Esophagus muscularis mucosa (tissue), 4 donors: ENCODE measurements at regions not wholly inside any gene's neighbourhood (a gene's known extent, or its start where the extent isn't known, plus 50 kb on each side); places are given as distances from the start of the nearest gene placed in this dataset.
A peak's percentile ranks its signal among the peaks of the same experiment; 100 is the strongest.

ENCODE experiments used
- DNase-seq: peaks from one replicate; pipeline ENCODE4 v3.0.0-alpha.2; 2017; ENCODE audit errors: extremely low spot score
- H3K27ac ChIP-seq, 4 donors: fragments of 200-600 bp; sonication (generic); replicated peaks in 1 of 4; 1 replicate in 3 of 4; 2 replicates in 1 of 4; pipeline ENCODE4 v1.5.1; 2016 to 2019; ENCODE audit warnings: mild to moderate bottlenecking in 1 of 4
- H3K27me3 ChIP-seq, 4 donors: fragments of 200-600 bp; sonication (generic); one replicate each; pipeline versions ENCODE4 v1.5.1 to v1.6.0; 2016 to 2019
- H3K36me3 ChIP-seq, 4 donors: fragments of 200-600 bp; sonication (generic); one replicate each; pipeline ENCODE4 v1.5.1; 2016 to 2019
- H3K4me1 ChIP-seq, 4 donors: fragments of 200-600 bp; sonication (generic); one replicate each; pipeline ENCODE4 v1.5.1; 2016 to 2019
- H3K4me3 ChIP-seq, 4 donors: fragments of 200-600 bp; sonication (generic); 1 replicate in 2 of 4; 2 replicates in 2 of 4; pipeline ENCODE4 v1.5.1; 2016 to 2019; ENCODE audit warnings: mild to moderate bottlenecking in 4 of 4, moderate library complexity in 1 of 4
- H3K9me3 ChIP-seq, 4 donors: fragments of 200-600 bp; sonication (generic); 1 replicate in 3 of 4; 2 replicates in 1 of 4; pipeline ENCODE4 v1.5.1; 2016 to 2019
- EP300 ChIP-seq: sonication (generic); formaldehyde crosslinking; IDR thresholded peaks from one replicate; pipeline ENCODE4 v1.6.1; 2017; ENCODE audit warnings: antibody characterized with exemption
- POLR2A ChIP-seq: fragments of 450-650 bp; IDR thresholded peaks from one replicate; pipeline ENCODE4 v1.6.1; 2017; ENCODE audit warnings: antibody characterized with exemption, moderate library complexity, mild to moderate bottlenecking, low read depth
- POLR2AphosphoS5 ChIP-seq, 2 donors: sonication (generic); formaldehyde crosslinking; IDR thresholded peaks; one replicate each; pipeline ENCODE4 v1.6.1; 2017; ENCODE audit warnings: antibody characterized with exemption in 2 of 2
- WGBS: methylation state at CpG from one replicate; pipeline ENCODE4 v1.1.5; 2018; 5-methylcytosine and 5-hydroxymethylcytosine counted together
- intact Hi-C: fragments of 100-400 bp; cut with DNase I; formaldehyde crosslinking; loops from one replicate; pipeline ENCODE4 v1.15.1; 2023
- TF ChIP-seq, protein P1 (sequence below), 3 experiments: fragments of 200-600 bp in 2 of 3; fragments of 450-650 bp in 1 of 3; sonication (generic) in 2 of 3; IDR thresholded peaks; one replicate each; pipeline ENCODE4 v1.5.1; 2017 to 2019; ENCODE audit warnings: antibody characterized with exemption in 3 of 3, mild to moderate bottlenecking in 2 of 3, moderate library complexity in 1 of 3

DNA sequence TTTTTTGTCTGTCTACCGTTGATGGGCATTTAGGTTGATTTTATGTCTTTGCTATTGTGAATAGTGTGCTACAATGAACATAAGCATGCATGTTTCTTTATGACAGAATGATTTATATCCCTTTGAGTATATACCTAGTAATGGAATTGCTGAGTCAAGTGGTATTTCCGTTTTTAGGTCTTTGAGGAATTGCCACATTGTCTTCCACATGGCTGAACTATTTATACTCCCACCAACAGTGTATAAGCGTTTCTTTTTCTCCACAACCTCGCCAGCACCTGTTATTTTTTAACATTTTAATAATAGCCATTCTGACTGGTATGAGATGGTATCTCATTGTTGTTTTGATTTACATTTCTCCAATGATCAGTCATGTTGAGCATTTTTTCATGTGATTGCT lies 89.6 kb upstream of the GALNT15 start:
- Histone ChIP-seq H3K4me1 (peaks cover 16 to 31% (median 26%) of the 10 kb centered on the region in 4 donors), H3K27ac (peak overlapping the region in 1 of 4 donors; percentile 45), H3K27me3 (no peaks in the 10 kb centered on the region), H3K36me3 (no peaks in the 10 kb centered on the region), H3K4me3 (no peak overlapping the region), H3K9me3 (peaks cover 0 to 7% (median 2%) of the 10 kb centered on the region in 4 donors)
- WGBS: 47% methylated on average over 4 of the region's 4 CpGs
- intact Hi-C loops: no loop called here
- DNase-seq: no peak
- no peak for TF ChIP-seq POLR2AphosphoS5 (IDR thresholded peaks at IDR 0.05)
- TF ChIP-seq POLR2A: no peak
- TF ChIP-seq, protein P1, sequence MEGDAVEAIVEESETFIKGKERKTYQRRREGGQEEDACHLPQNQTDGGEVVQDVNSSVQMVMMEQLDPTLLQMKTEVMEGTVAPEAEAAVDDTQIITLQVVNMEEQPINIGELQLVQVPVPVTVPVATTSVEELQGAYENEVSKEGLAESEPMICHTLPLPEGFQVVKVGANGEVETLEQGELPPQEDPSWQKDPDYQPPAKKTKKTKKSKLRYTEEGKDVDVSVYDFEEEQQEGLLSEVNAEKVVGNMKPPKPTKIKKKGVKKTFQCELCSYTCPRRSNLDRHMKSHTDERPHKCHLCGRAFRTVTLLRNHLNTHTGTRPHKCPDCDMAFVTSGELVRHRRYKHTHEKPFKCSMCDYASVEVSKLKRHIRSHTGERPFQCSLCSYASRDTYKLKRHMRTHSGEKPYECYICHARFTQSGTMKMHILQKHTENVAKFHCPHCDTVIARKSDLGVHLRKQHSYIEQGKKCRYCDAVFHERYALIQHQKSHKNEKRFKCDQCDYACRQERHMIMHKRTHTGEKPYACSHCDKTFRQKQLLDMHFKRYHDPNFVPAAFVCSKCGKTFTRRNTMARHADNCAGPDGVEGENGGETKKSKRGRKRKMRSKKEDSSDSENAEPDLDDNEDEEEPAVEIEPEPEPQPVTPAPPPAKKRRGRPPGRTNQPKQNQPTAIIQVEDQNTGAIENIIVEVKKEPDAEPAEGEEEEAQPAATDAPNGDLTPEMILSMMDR (IDR thresholded peaks at IDR 0.05): no peak
- no peak for TF ChIP-seq EP300

DNA sequence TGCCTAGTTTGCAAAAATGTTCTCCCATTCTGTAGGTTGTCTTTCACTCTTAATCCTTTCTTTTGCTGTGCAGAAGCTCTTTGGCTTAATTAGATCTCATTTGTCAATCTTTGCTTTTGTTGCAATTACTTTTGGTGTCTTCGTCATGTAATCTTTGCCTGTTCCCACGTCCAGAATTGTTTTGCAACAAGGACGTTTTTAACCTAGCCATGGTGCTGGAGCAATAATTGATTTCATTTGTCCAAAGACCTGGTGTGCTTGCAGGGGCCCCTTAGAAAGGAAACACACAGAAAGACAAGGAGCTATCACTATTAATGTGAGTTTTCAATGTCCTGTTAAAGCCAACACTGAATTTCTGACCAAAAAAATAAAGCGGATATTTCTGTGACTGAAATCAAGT lies 89.1 kb upstream of the GALNT15 start:
- no peak for DNase-seq
- no peaks in the 10 kb centered on the region for H3K36me3 ChIP-seq
- peaks cover 17 to 36% (median 31%) of the 10 kb centered on the region in 4 donors for H3K4me1 ChIP-seq
- no peaks in the 10 kb centered on the region for H3K27me3 ChIP-seq
- H3K27ac ChIP-seq: peak overlapping the region; percentile 28 to 61 (median 40)
- peaks cover 0 to 7% (median 2%) of the 10 kb centered on the region in 4 donors for H3K9me3 ChIP-seq
- H3K4me3 ChIP-seq: no peak overlapping the region
- no peak for TF ChIP-seq EP300
- TF ChIP-seq POLR2A: no peak
- TF ChIP-seq, protein P1 (IDR thresholded peaks at IDR 0.05): no peak
- no peak for TF ChIP-seq POLR2AphosphoS5 (IDR thresholded peaks at IDR 0.05)
- intact Hi-C loops: no loop called here
- 29% methylated on average over 4 of the region's 4 CpGs for WGBS

DNA sequence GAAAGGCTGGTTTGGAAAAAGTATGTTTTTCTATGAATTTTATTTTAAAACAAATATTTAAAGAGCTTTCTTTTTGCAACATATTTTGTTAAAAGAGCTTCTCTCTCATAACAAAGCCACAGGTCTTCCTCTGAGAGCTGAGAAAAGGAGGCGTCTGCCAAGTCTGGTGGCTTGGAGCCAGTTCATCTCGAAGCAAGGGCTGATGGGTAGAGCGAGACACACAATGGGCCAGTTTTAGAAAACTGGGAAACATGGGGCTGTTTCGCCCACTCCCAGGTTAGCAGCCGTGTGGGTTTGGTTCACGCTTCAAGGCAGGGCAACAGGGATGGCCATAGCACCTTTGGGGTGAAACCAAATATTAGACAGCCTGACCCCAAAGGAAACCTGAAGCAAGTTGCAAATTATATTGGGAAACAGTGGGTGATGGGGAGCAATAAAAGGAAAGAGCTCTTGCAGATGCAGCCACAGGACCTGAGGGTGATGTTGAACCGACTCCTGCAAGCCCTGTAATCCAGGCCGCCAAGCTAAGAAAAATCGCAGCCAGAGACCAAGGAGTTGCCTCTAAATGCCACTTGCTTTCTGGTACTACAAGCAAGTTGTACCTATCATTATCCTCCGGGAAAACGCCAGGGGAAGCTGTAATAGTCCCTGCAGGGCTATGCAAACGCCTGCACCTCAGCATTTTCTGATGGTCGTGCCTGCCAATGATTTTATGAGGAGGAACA lies 88.4 kb upstream of the GALNT15 start:
- Histone ChIP-seq H3K4me3 (no peak overlapping the region), H3K36me3 (no peaks in the 10 kb centered on the region), H3K27me3 (no peaks in the 10 kb centered on the region), H3K4me1 (peaks cover 23 to 43% (median 38%) of the 10 kb centered on the region in 4 donors), H3K9me3 (peaks cover 0 to 7% (median 2%) of the 10 kb centered on the region in 4 donors), H3K27ac (peak overlapping the region; percentile 28 to 61 (median 40))
- TF ChIP-seq POLR2AphosphoS5 (IDR thresholded peaks at IDR 0.05) (no peak), EP300 (no peak), POLR2A (no peak)
- TF ChIP-seq, protein P1 (IDR thresholded peaks at IDR 0.05): no peak
- WGBS: 71% methylated on average over 13 of the region's 13 CpGs
- intact Hi-C loops: no loop called here
- no peak for DNase-seq

DNA sequence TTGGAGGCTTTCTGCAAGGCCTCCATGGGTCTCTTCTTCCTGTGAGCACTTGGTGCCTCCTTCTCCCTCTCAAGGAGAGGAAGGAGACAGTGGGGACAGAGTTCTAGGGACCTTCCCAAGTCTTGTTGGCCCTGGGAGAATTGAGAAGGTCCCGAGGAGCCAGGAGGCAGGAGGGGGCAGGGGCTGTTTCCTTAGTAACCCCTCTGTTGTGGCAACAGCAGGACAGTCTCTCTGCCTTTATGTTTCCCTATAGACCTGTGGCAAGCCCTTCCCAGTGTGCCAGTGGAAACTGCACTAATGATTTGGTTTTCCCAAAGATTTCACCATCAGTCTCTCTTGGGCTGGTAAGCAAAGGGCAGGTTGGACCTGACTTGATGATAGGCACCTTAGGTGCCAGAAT lies 87.8 kb upstream of the GALNT15 start:
- Histone ChIP-seq H3K27ac (no peak overlapping the region), H3K27me3 (no peaks in the 10 kb centered on the region), H3K4me1 (peaks cover 23 to 44% (median 39%) of the 10 kb centered on the region in 4 donors), H3K36me3 (no peaks in the 10 kb centered on the region), H3K4me3 (no peak overlapping the region), H3K9me3 (peaks cover 0 to 5% (median 2%) of the 10 kb centered on the region in 4 donors)
- intact Hi-C loops: no loop called here
- 60% methylated on average over 1 of the region's 1 CpG for WGBS
- no peak for TF ChIP-seq POLR2AphosphoS5 (IDR thresholded peaks at IDR 0.05)
- TF ChIP-seq EP300: no peak
- TF ChIP-seq, protein P1 (IDR thresholded peaks at IDR 0.05): no peak
- TF ChIP-seq POLR2A: no peak
- DNase-seq: no peak
